ENCODE measurements at regions not wholly inside any gene's neighbourhood (a gene's known extent, or its start where the extent isn't known, plus 50 kb on each side); places are given as distances from the start of the nearest gene placed in this dataset.

DNA sequence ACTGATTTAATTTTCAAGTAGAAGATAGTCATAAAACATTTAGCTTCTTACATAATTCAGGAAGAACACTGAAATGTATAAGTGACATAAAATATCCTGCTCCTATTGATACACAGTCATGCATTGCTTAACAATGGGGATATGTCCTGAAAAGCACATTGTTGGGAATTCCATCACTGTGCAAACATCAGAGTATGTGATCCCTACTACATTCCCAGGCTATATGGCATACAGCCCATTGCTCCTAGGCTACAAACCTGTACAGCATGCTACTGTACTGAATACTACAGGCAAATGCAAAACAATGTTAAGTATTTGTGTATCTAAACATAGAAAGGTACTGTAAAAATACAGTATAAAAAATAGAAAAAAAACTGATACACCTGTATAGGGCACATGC is 723.9 kb upstream of the ARGLU1 start:
- intact Hi-C loops (cut with DNase I; ENCODE audit: low total_unique reads), result no loop called here
- no peaks in the 10 kb centered on the region for H3K9me3 ChIP-seq
- H3K27ac ChIP-seq, result no peak overlapping the region
- DNase-seq, result no peak
- no peaks in the 10 kb centered on the region for H3K27me3 ChIP-seq
- no peak overlapping the region for H3K4me3 ChIP-seq
- no peaks in the 10 kb centered on the region for H3K36me3 ChIP-seq
- TF ChIP-seq POLR2A (IDR thresholded peaks at IDR 0.05) (no peak), POLR2AphosphoS5 (IDR thresholded peaks at IDR 0.05) (no peak)
- TF ChIP-seq, protein P1, sequence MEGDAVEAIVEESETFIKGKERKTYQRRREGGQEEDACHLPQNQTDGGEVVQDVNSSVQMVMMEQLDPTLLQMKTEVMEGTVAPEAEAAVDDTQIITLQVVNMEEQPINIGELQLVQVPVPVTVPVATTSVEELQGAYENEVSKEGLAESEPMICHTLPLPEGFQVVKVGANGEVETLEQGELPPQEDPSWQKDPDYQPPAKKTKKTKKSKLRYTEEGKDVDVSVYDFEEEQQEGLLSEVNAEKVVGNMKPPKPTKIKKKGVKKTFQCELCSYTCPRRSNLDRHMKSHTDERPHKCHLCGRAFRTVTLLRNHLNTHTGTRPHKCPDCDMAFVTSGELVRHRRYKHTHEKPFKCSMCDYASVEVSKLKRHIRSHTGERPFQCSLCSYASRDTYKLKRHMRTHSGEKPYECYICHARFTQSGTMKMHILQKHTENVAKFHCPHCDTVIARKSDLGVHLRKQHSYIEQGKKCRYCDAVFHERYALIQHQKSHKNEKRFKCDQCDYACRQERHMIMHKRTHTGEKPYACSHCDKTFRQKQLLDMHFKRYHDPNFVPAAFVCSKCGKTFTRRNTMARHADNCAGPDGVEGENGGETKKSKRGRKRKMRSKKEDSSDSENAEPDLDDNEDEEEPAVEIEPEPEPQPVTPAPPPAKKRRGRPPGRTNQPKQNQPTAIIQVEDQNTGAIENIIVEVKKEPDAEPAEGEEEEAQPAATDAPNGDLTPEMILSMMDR (IDR thresholded peaks at IDR 0.05), result no peak
- H3K4me1 ChIP-seq, result no peaks in the 10 kb centered on the region

DNA sequence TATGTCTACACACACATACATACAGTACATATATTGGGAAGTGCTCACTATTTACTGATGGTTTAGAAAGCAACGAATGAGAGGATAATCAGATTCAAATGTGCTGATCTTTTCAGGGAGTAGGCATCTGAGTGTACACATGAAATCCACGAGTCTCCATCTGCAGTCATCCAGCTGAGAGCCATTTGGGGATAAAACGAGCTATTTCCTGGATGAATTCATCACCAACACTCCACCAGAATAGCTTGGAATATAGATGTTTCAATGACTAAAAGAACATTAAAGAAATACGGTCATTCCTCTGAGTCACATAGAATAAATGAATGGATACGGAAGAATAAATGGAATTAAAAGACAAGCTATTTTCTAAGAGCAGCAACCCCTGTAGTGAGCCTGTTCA is 721.6 kb upstream of the ARGLU1 start:
- Histone ChIP-seq H3K4me1 (no peaks in the 10 kb centered on the region), H3K36me3 (no peaks in the 10 kb centered on the region), H3K4me3 (no peak overlapping the region), H3K27ac (no peak overlapping the region), H3K27me3 (no peaks in the 10 kb centered on the region), H3K9me3 (no peaks in the 10 kb centered on the region)
- intact Hi-C loops (cut with DNase I; ENCODE audit: low total_unique reads), result no loop called here
- TF ChIP-seq, protein P1 (IDR thresholded peaks at IDR 0.05), result no peak
- 71 to 82% (median 78%) methylated on average over 5 of the region's 5 CpGs for WGBS, 5 donors
- DNase-seq, result no peak

DNA sequence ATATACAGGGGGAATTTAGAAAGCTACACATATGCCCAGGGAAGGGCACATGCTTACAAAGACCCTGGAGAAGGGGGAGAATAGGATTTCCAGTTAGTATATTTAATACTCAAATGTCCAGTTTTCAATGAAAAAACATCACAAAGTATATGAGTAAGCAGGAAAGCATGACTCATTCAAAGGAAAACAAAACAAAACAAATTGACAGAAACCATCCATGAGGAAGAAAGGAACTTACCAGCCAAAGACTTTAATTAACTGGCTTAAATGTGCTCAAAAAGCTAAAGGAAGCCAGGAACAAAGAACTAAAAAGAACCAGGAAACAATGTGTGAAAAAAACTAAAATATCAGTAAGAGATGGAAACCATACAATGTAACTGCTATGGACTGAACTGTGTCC is 716.2 kb upstream of the ARGLU1 start:
- TF ChIP-seq POLR2AphosphoS5 (IDR thresholded peaks at IDR 0.05) (no peak), POLR2A (IDR thresholded peaks at IDR 0.05) (no peak), EP300 (IDR thresholded peaks at IDR 0.05) (no peak)
- TF ChIP-seq, protein P1 (IDR thresholded peaks at IDR 0.05), result no peak
- intact Hi-C loops (cut with DNase I; ENCODE audit: low total_unique reads), result no loop called here
- no peak for DNase-seq
- no peaks in the 10 kb centered on the region for H3K9me3 ChIP-seq
- no peaks in the 10 kb centered on the region for H3K36me3 ChIP-seq
- H3K27me3 ChIP-seq, result no peaks in the 10 kb centered on the region
- H3K4me3 ChIP-seq, result no peak overlapping the region
- H3K27ac ChIP-seq, result no peak overlapping the region
- no peaks in the 10 kb centered on the region for H3K4me1 ChIP-seq

DNA sequence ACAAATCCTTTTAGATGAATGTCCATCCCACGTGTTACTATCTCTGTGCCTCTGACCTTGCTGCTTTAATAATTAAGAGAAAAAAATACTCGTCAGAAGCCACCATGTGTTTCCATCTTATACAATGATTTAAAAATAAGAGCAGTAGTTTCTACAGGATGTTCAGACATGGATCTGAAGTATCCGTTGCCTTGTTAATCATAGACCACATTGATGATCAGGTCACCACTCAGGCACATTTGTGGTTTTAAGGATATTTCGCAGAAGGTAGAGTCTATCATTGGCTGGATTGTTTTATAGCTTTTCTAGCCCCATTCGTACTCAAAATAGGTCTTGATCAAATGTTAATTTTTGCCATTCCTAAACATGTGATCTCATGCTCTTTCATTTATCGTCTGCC is 710.0 kb upstream of the ARGLU1 start:
- WGBS, 5 donors, result 81 to 86% (median 84%) methylated on average over 6 of the region's 6 CpGs
- intact Hi-C loops (cut with DNase I; ENCODE audit: low total_unique reads), result no loop called here

More for the DNA sequence above, 710.0 kb upstream of the ARGLU1 start:
- DNase-seq, result no peak
- TF ChIP-seq POLR2AphosphoS5 (IDR thresholded peaks at IDR 0.05) (no peak), POLR2A (IDR thresholded peaks at IDR 0.05) (no peak), EP300 (IDR thresholded peaks at IDR 0.05) (no peak)
- TF ChIP-seq, protein P1 (IDR thresholded peaks at IDR 0.05), result no peak
- Histone ChIP-seq H3K27me3 (no peaks in the 10 kb centered on the region), H3K36me3 (no peaks in the 10 kb centered on the region), H3K4me1 (no peaks in the 10 kb centered on the region), H3K9me3 (no peaks in the 10 kb centered on the region), H3K4me3 (no peak overlapping the region), H3K27ac (no peak overlapping the region)
